ENCODE measurements at regions not wholly inside any gene's neighbourhood (a gene's known extent, or its start where the extent isn't known, plus 50 kb on each side); places are given as distances from the start of the nearest gene placed in this dataset.

DNA sequence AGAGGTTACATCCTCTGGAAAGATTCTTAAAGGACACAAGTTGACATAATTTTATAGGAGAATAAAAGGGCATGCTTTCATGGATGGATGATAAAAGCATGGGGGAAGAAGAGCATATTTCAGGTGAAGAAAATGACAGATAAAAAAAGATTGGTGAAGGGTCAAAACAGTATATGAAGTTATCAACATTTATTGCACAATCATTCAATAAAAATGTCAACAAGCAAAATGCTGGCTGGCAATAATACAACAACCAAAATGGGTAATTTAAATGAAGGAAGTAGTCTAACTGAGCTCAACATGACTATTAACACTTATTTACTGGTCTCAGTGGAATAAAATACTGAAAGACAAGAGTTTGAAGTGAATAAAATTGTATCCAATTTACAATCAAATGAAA, 696.7 kb downstream of the SQOR start:
- Histone ChIP-seq H3K4me3 (ENCODE audit: insufficient read depth, low read depth, low read length, poor library complexity, severe bottlenecking) (no peak overlapping the region), H3K27me3 (replicated peaks; ENCODE audit: control insufficient read depth, insufficient read depth, low read length, poor library complexity, severe bottlenecking) (no peaks in the 10 kb centered on the region), H3K36me3 (ENCODE audit: control insufficient read depth, insufficient read depth, low read length) (no peaks in the 10 kb centered on the region), H3K27ac (ENCODE audit: insufficient read depth, low read length, poor library complexity, severe bottlenecking) (no peak overlapping the region), H3K9me3 (ENCODE audit: control insufficient read depth, low read length) (no peaks in the 10 kb centered on the region), H3K4me1 (ENCODE audit: control insufficient read depth, insufficient read depth, low read length, poor library complexity, severe bottlenecking) (no peaks in the 10 kb centered on the region)
- no peak for DNase-seq

DNA sequence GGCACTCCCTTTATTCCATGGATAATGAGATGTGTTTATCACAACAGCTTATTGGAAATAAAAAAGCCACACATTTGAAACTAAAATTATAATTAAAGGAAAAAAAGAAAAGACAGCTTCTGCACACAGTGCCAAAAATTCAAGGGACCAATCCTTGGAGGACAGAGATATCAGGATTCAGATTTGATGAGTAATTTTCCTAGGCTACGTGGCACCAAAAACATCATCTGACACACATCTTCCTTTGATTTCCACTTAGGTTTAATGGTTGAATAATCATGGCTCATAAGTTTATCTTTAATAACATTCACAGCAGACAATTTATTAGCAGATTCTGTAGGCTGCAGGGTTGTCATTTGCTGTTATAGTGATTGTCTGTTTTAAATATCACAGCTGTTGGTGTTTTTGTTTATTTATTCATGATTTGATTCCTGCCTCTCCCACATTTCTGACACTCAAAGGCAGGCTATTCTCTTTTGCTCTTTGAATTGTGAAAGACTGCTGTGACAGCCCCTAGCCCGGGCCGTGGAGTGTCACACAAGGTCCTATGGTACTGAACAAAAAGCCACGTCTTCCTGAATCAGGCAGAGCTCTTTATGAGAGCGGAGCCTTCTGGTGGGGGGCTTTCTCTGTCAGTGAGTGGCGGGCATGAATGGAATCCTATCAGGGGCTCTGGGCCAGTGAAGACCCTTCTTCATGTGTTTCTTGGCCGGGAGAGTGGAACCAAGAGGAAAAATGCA, 708.5 kb downstream of the SQOR start:
- Histone ChIP-seq H3K27me3 (replicated peaks; ENCODE audit: control insufficient read depth, insufficient read depth, low read length, poor library complexity, severe bottlenecking) (no peaks in the 10 kb centered on the region), H3K9me3 (ENCODE audit: control insufficient read depth, low read length) (no peaks in the 10 kb centered on the region), H3K4me1 (ENCODE audit: control insufficient read depth, insufficient read depth, low read length, poor library complexity, severe bottlenecking) (no peaks in the 10 kb centered on the region), H3K36me3 (ENCODE audit: control insufficient read depth, insufficient read depth, low read length) (no peaks in the 10 kb centered on the region), H3K4me3 (ENCODE audit: insufficient read depth, low read depth, low read length, poor library complexity, severe bottlenecking) (no peak overlapping the region), H3K27ac (ENCODE audit: insufficient read depth, low read length, poor library complexity, severe bottlenecking) (no peak overlapping the region)
- no peak for DNase-seq

DNA sequence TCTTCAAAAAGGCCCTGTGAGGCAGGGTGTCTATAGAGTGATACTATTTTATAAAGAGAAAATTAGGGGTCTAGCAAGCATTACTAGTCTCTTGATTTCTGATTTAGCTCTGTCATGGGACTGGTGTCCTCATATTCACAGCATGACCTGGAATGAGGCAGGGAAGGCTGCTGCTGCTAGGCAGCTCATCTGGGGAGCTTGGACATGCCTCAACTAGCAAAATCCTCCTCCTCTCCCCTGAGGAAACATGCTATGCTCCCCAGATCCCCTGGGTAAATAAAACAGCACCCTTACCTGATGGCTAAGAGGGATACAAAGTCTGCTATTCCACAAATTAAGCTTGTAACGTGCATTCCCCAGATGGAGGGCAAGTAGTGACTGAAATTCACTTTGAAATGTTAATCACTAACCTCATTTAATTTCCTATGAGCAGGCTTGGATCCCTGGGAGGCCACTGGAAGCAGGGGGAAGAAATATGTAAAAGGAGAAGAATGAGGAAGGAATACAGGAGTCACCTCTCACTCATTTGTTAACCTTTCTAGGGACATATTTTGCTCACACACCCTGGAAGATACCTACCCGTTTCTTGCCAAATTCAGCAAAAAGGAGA, 709.4 kb downstream of the SQOR start:
- H3K9me3 ChIP-seq (ENCODE audit: control insufficient read depth, low read length): no peaks in the 10 kb centered on the region
- H3K36me3 ChIP-seq (ENCODE audit: control insufficient read depth, insufficient read depth, low read length): no peaks in the 10 kb centered on the region
- H3K27me3 ChIP-seq (replicated peaks; ENCODE audit: control insufficient read depth, insufficient read depth, low read length, poor library complexity, severe bottlenecking): no peaks in the 10 kb centered on the region
- DNase-seq: no peak
- H3K4me1 ChIP-seq (ENCODE audit: control insufficient read depth, insufficient read depth, low read length, poor library complexity, severe bottlenecking): no peaks in the 10 kb centered on the region
- no peak overlapping the region for H3K4me3 ChIP-seq (ENCODE audit: insufficient read depth, low read depth, low read length, poor library complexity, severe bottlenecking)
- H3K27ac ChIP-seq (ENCODE audit: insufficient read depth, low read length, poor library complexity, severe bottlenecking): no peak overlapping the region

DNA sequence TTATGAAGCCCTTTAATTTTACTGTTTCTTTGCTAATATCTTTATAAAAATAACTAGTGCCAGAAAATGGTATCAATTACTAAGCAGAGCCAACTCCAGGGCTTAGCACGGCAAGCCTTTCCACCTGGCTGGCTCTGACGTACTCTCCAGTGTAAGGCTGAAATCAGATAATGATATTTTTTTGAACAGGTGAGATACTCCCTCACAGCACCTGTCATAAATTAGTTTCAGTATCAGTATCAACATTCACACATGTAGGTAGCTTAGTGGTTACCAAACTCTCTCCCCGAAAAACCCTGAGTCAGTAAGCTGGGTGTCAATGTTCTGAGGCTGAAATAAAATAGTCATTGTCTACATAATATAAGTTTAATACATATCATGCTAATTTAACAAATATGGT, 710.1 kb downstream of the SQOR start:
- Histone ChIP-seq H3K27me3 (replicated peaks; ENCODE audit: control insufficient read depth, insufficient read depth, low read length, poor library complexity, severe bottlenecking) (no peaks in the 10 kb centered on the region), H3K4me1 (ENCODE audit: control insufficient read depth, insufficient read depth, low read length, poor library complexity, severe bottlenecking) (no peaks in the 10 kb centered on the region), H3K4me3 (ENCODE audit: insufficient read depth, low read depth, low read length, poor library complexity, severe bottlenecking) (no peak overlapping the region), H3K27ac (ENCODE audit: insufficient read depth, low read length, poor library complexity, severe bottlenecking) (no peak overlapping the region), H3K36me3 (ENCODE audit: control insufficient read depth, insufficient read depth, low read length) (no peaks in the 10 kb centered on the region), H3K9me3 (ENCODE audit: control insufficient read depth, low read length) (no peaks in the 10 kb centered on the region)
- no peak for DNase-seq

DNA sequence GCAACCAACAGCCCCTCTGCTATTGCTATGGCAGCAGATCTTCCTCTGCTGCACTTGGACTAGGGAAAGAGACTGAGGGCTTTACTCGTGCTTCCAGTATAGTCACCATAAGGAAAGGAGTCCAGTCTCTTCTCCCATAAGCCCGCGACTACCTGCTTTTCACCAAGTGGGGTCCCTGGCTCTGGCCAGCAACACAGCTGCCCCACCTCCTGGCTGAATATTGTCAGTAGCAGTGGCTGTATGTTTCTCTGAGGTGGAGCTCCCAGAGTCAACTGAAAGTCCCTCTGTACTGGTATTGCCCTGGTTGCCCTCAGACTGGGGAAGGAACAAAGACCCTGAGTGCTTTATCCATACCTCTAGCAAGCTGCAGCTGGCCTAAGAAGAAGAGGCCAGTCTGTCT, 719.6 kb downstream of the SQOR start:
- no peak for DNase-seq
- Histone ChIP-seq H3K4me1 (ENCODE audit: control insufficient read depth, insufficient read depth, low read length, poor library complexity, severe bottlenecking) (no peaks in the 10 kb centered on the region), H3K27ac (ENCODE audit: insufficient read depth, low read length, poor library complexity, severe bottlenecking) (no peak overlapping the region), H3K27me3 (replicated peaks; ENCODE audit: control insufficient read depth, insufficient read depth, low read length, poor library complexity, severe bottlenecking) (no peaks in the 10 kb centered on the region), H3K9me3 (ENCODE audit: control insufficient read depth, low read length) (no peaks in the 10 kb centered on the region), H3K4me3 (ENCODE audit: insufficient read depth, low read depth, low read length, poor library complexity, severe bottlenecking) (no peak overlapping the region), H3K36me3 (ENCODE audit: control insufficient read depth, insufficient read depth, low read length) (no peaks in the 10 kb centered on the region)

DNA sequence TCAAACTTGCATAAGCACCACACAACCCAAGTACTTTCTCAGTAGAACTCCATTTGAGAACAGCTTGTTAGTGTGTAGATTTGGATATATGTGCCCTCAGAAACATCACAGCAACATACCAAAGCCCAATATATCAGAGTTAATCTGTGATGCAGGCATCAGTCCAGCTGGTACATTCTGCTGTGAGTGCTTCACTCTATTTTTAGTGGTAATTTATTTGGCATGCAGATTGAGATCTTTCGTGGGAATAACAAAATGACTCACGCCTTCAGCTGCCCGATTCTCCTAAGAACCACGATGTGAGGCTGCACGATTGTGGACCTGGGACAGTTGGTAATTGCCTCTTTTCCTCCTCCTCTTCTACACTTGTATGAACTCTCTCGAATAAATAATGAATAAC, 730.7 kb downstream of the SQOR start:
- Histone ChIP-seq H3K27me3 (replicated peaks; ENCODE audit: control insufficient read depth, insufficient read depth, low read length, poor library complexity, severe bottlenecking) (no peaks in the 10 kb centered on the region), H3K9me3 (ENCODE audit: control insufficient read depth, low read length) (no peaks in the 10 kb centered on the region), H3K4me3 (ENCODE audit: insufficient read depth, low read depth, low read length, poor library complexity, severe bottlenecking) (no peak overlapping the region), H3K4me1 (ENCODE audit: control insufficient read depth, insufficient read depth, low read length, poor library complexity, severe bottlenecking) (no peaks in the 10 kb centered on the region), H3K27ac (ENCODE audit: insufficient read depth, low read length, poor library complexity, severe bottlenecking) (no peak overlapping the region), H3K36me3 (ENCODE audit: control insufficient read depth, insufficient read depth, low read length) (no peaks in the 10 kb centered on the region)
- DNase-seq: no peak

DNA sequence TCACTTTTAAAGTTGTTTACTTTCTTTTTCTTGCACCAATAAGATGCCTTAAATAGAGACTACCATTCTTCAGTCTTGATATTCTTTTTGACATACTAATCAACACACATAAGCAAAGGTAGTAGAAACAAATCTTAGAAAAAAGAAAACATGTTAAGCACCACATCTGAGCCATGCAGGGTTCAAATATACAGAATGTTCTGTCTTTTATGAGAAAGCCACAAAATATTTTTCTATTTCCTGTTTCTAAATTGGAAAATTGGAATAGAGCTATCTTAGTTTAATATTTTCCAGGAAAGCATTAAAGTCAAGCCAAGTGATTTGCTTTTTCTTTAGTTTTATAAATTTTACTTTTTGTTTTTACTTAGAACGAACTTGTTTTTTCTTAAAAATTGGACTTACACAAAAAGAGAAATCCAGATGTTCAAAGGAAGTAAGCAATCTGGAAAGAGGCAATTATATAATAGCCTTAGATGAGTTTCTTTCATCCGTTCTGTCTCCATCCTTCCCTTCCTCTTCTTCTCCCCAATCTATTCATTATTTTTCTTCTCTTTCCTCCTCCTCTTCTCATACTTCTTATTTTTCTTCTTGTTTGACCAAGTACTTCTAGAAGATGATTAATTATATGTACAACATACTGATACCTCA, 731.7 kb downstream of the SQOR start:
- DNase-seq: no peak
- no peaks in the 10 kb centered on the region for H3K4me1 ChIP-seq (ENCODE audit: control insufficient read depth, insufficient read depth, low read length, poor library complexity, severe bottlenecking)
- no peaks in the 10 kb centered on the region for H3K36me3 ChIP-seq (ENCODE audit: control insufficient read depth, insufficient read depth, low read length)
- H3K9me3 ChIP-seq (ENCODE audit: control insufficient read depth, low read length): no peaks in the 10 kb centered on the region
- no peak overlapping the region for H3K27ac ChIP-seq (ENCODE audit: insufficient read depth, low read length, poor library complexity, severe bottlenecking)
- H3K27me3 ChIP-seq (replicated peaks; ENCODE audit: control insufficient read depth, insufficient read depth, low read length, poor library complexity, severe bottlenecking): no peaks in the 10 kb centered on the region
- no peak overlapping the region for H3K4me3 ChIP-seq (ENCODE audit: insufficient read depth, low read depth, low read length, poor library complexity, severe bottlenecking)

DNA sequence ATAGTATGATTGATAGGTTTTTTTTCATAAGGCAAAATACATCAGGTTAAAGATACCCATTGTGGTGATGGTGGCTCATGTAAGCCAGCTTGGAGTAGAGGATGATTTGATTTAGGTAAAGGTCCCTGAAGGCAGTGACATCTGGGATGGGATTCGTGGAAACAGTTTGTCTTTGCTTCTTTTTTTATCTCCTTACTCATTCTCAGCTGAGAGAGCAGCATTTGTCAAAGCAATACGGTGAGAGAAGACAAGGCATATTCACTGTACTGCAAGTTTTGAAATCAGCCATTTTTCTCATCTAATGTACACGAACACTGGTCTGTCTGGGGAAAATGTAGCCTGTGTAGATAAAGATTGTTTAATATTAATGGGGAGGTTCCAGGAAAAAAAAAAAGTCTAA, 749.1 kb downstream of the SQOR start:
- DNase-seq: no peak
- Histone ChIP-seq H3K4me1 (ENCODE audit: control insufficient read depth, insufficient read depth, low read length, poor library complexity, severe bottlenecking) (no peaks in the 10 kb centered on the region), H3K4me3 (ENCODE audit: insufficient read depth, low read depth, low read length, poor library complexity, severe bottlenecking) (no peak overlapping the region), H3K27me3 (replicated peaks; ENCODE audit: control insufficient read depth, insufficient read depth, low read length, poor library complexity, severe bottlenecking) (no peaks in the 10 kb centered on the region), H3K9me3 (ENCODE audit: control insufficient read depth, low read length) (no peaks in the 10 kb centered on the region), H3K36me3 (ENCODE audit: control insufficient read depth, insufficient read depth, low read length) (no peaks in the 10 kb centered on the region), H3K27ac (ENCODE audit: insufficient read depth, low read length, poor library complexity, severe bottlenecking) (no peak overlapping the region)

DNA sequence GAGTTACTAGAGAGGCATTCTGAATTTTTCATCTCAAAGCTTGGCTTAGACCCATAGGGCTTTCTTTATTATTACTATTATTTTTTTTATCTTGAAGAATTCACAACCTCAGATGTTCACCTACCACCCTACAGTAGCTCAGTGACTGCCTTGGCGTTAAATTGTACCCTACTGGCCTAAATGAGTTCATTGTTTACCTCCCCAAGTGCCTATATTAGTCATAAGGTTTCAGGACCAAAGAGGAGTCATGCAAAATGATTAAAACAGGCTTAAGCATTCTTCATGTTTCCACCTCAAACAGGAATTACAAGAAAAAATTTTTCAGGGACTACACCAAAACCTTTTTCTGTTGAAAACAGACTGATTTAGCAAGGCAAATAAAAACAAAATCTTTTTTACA, 751.5 kb downstream of the SQOR start:
- Histone ChIP-seq H3K4me3 (ENCODE audit: insufficient read depth, low read depth, low read length, poor library complexity, severe bottlenecking) (no peak overlapping the region), H3K9me3 (ENCODE audit: control insufficient read depth, low read length) (peaks cover 4% of the 10 kb centered on the region), H3K4me1 (ENCODE audit: control insufficient read depth, insufficient read depth, low read length, poor library complexity, severe bottlenecking) (no peaks in the 10 kb centered on the region), H3K27ac (ENCODE audit: insufficient read depth, low read length, poor library complexity, severe bottlenecking) (no peak overlapping the region), H3K36me3 (ENCODE audit: control insufficient read depth, insufficient read depth, low read length) (no peaks in the 10 kb centered on the region), H3K27me3 (replicated peaks; ENCODE audit: control insufficient read depth, insufficient read depth, low read length, poor library complexity, severe bottlenecking) (no peaks in the 10 kb centered on the region)
- DNase-seq: no peak

DNA sequence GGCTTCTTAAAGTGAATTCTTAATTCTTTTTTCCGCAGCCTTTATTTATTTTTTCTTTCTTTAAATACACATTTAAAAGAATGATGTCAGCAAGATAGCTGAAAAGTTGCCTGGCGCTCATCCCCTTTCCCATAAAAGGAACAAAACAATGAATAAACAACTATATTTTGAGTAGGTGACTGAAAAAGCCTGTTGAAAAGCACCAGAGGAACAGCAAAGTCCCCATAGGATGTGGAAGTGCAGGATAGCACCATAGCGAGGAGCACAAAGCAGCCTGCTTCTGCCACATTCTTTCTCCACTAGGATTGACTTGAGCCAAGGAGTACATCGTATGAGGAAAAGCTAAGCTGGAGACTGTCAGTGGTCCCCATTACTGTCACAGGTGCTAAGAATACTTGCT, 754.9 kb downstream of the SQOR start:
- Histone ChIP-seq H3K4me3 (ENCODE audit: insufficient read depth, low read depth, low read length, poor library complexity, severe bottlenecking) (no peak overlapping the region), H3K27ac (ENCODE audit: insufficient read depth, low read length, poor library complexity, severe bottlenecking) (no peak overlapping the region), H3K27me3 (replicated peaks; ENCODE audit: control insufficient read depth, insufficient read depth, low read length, poor library complexity, severe bottlenecking) (no peaks in the 10 kb centered on the region), H3K36me3 (ENCODE audit: control insufficient read depth, insufficient read depth, low read length) (no peaks in the 10 kb centered on the region), H3K9me3 (ENCODE audit: control insufficient read depth, low read length) (peaks cover 4% of the 10 kb centered on the region), H3K4me1 (ENCODE audit: control insufficient read depth, insufficient read depth, low read length, poor library complexity, severe bottlenecking) (no peaks in the 10 kb centered on the region)
- no peak for DNase-seq
